Activated naive CD4-positive, alpha-beta T cell treated with anti-CD3 and anti-CD28 coated beads, Interleukin-2, amount 10 ng/mL, durations not matched to agents 7 days and 5 days (primary cell): ENCODE measurements at regions not wholly inside any gene's neighbourhood (a gene's known extent, or its start where the extent isn't known, plus 50 kb on each side); places are given as distances from the start of the nearest gene placed in this dataset.

ENCODE experiments used
- CTCF ChIA-PET: fragments of 350-600 bp; sonication (Branson Sonifier 250); formaldehyde crosslinking; loops from one replicate; lab custom pipeline; 2021; ENCODE audit warnings: antibody characterized with exemption; lab: Charles Lee
- DNase-seq: peaks from one replicate; pipeline ENCODE4 v3.0.0-alpha.2; 2020
- H3K27ac Mint-ChIP-seq: one replicate; pipeline ENCODE4 v1.8.0; 2021; ENCODE audit warnings: mild to moderate bottlenecking, moderate library complexity, mixed read lengths
- H3K27me3 Mint-ChIP-seq: one replicate; pipeline ENCODE4 v1.8.0; 2021; ENCODE audit warnings: mild to moderate bottlenecking, mixed read lengths
- H3K36me3 Mint-ChIP-seq: one replicate; pipeline ENCODE4 v1.8.0; 2021; ENCODE audit warnings: mixed read lengths
- H3K4me1 Mint-ChIP-seq: one replicate; pipeline ENCODE4 v1.8.0; 2021; ENCODE audit warnings: mixed read lengths
- H3K4me3 Mint-ChIP-seq: one replicate; pipeline ENCODE4 v1.8.0; 2021; ENCODE audit warnings: mild to moderate bottlenecking, moderate library complexity, mixed read lengths
- H3K9me3 Mint-ChIP-seq: one replicate; pipeline ENCODE4 v1.8.0; 2021; ENCODE audit warnings: mixed read lengths

DNA sequence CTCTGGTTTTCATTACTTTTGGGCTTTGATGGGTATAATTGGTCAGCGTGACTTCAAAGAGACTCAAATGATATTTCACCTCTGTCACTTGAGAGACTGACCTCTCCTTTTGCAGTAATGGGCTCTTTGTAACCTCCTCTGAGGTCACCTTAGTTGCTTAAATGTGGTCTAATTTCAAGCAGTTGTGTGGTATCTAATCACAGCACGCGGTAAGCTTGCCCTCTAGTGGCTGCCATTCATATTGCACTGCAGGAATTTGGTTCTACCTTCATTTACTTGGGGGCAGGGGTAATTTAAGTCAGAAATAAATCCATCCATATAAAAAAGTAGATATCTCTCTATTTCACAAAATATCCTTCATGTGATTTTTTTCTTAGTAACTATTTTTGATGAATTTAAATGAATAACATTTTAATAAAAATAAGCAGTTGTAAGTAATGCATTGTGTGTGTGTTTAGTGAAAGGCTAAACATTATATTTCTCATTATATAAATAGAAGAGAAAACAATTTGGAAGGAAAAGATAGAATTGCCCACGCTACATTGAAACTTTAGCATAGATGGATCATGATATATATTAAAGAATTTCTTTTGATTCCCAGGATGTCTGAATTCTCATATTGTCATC, 55.0 kb upstream of the ANO3 start:
- Mint-ChIP-seq H3K4me3 (no peak overlapping the region), H3K9me3 (no peaks in the 10 kb centered on the region), H3K27me3 (no peaks in the 10 kb centered on the region), H3K36me3 (no peaks in the 10 kb centered on the region), H3K27ac (no peak overlapping the region), H3K4me1 (no peaks in the 10 kb centered on the region)
- CTCF ChIA-PET = no interaction called here
- DNase-seq = peak; percentile 58

- Mint-ChIP-seq H3K27me3 (no peaks in the 10 kb centered on the region), H3K4me3 (no peak overlapping the region), H3K9me3 (no peaks in the 10 kb centered on the region), H3K36me3 (no peaks in the 10 kb centered on the region), H3K27ac (no peak overlapping the region), H3K4me1 (no peaks in the 10 kb centered on the region)
- no peak for DNase-seq
- CTCF ChIA-PET = interaction anchor here (1.3 kb wide), 1 partner anchor 297 kb away, joined by 3 read pairs; no protein-coding TSS in a partner anchor
Observed at GRCh38 chr11:26278354-26278753, 53.6 kb upstream of the ANO3 start.
